ENCODE measurements at regions not wholly inside any gene's neighbourhood (a gene's known extent, or its start where the extent isn't known, plus 50 kb on each side); places are given as distances from the start of the nearest gene placed in this dataset.
A peak's percentile ranks its signal among the peaks of the same experiment; 100 is the strongest.

- no peak for DNase-seq
Observed at GRCh38 chr15:31456354-31457060, 129.9 kb downstream of the KLF13 start.

- no peak for DNase-seq
Observed at GRCh38 chr15:31457161-31457560, 130.5 kb downstream of the KLF13 start.

- DNase-seq, result no peak
Observed at GRCh38 chr15:31457631-31458526, 131.2 kb downstream of the KLF13 start.

GRCh38 chr15:31458596-31459399 lies 132.2 kb downstream of the KLF13 start:
- peak; percentile 77 for DNase-seq

GRCh38 chr15:31459400-31459748 lies 132.7 kb downstream of the KLF13 start:
- no peak for DNase-seq

GRCh38 chr15:31461375-31461774 lies 134.7 kb downstream of the KLF13 start:
- no peak for DNase-seq

GRCh38 chr15:31461911-31462480 lies 135.4 kb downstream of the KLF13 start:
- DNase-seq, result no peak

GRCh38 chr15:31463521-31464102 lies 137.0 kb downstream of the KLF13 start:
- DNase-seq, result no peak

GRCh38 chr15:31464216-31465082 lies 137.8 kb downstream of the KLF13 start:
- DNase-seq, result no peak

GRCh38 chr15:31465083-31465955 lies 138.7 kb downstream of the KLF13 start:
- no peak for DNase-seq

- no peak for DNase-seq
Observed at GRCh38 chr15:31467361-31467760, 140.7 kb downstream of the KLF13 start.

- DNase-seq, result no peak
Observed at GRCh38 chr15:31468911-31469785, 142.5 kb downstream of the KLF13 start.

GRCh38 chr15:31469786-31470525 lies 143.3 kb downstream of the KLF13 start:
- no peak for DNase-seq

- DNase-seq, result no peak
Observed at GRCh38 chr15:31470756-31471155, 144.1 kb downstream of the KLF13 start.

- no peak for DNase-seq
Observed at GRCh38 chr15:31471731-31472430, 145.2 kb downstream of the KLF13 start.

GRCh38 chr15:31472636-31473384 lies 146.2 kb downstream of the KLF13 start:
- no peak for DNase-seq

GRCh38 chr15:31473385-31474058 lies 146.9 kb downstream of the KLF13 start:
- no peak for DNase-seq

Data from NCI-H526 treated with DMSO at 0.1 percent for 48 hours (cell line).